LNCaP clone FGC (cell line): ENCODE measurements at regions not wholly inside any gene's neighbourhood (a gene's known extent, or its start where the extent isn't known, plus 50 kb on each side); places are given as distances from the start of the nearest gene placed in this dataset.

Experiments
- DNase-seq: peaks from one replicate; pipeline ENCODE4 v3.0.0-alpha.2; 2011; ENCODE audit warnings: low read depth
- H3K4me3 ChIP-seq: 2 replicates; pipeline ENCODE4 v1.5.1; 2011; ENCODE audit warnings: mild to moderate bottlenecking, low read depth, low read length, control low read depth
- TF ChIP-seq, protein P1 (sequence below): IDR thresholded peaks from 2 replicates; pipeline ENCODE4 v1.5.1; 2012; ENCODE audit warnings: mild to moderate bottlenecking; ENCODE audit not compliant: control insufficient read depth, insufficient read depth; ENCODE audit errors: extremely low read depth

DNA sequence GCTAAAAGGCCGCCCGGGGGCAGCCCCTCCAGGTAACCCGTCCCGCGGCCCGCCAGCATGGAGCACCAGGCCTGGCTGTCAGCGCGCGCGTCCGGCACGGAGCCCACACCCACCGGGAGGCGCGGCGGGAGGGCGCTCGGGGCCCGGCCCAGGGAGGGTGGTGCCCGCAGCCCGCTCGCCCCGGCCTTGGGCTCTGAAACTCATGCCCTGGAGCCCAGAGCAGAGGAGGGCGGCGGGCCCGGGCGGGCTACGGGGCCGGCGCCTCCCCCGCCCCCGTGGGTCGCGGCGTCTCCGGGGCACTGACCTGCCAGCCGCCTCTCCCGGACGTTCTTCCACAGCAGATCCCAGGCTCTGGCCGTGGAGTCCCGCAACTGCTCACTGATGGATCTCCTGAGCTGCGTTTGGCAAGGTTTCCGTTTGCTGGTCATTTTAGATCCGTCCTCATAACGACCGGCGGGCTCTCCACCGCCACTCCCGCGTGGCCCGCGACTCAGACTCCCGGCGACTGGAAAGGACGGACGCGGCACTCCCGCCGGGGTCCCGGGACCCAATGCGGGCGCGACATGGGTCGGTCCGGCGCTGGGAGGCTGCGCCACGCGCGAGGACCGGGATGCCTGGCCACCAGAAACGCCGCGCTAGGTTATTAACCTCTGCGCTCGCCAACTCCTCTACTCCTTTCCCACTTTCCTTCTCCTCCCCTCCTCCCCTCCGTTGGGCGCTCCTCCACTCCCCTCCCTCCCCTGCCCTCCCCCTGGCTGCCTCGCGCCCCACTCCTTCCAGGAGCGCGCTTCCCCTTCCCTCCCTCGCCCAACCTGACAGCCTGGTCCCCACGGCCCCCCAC is 64.7 kb upstream of the STARD13 start:
- no peak for DNase-seq
- peak overlapping the region; percentile 49 for H3K4me3 ChIP-seq
- TF ChIP-seq, protein P1, sequence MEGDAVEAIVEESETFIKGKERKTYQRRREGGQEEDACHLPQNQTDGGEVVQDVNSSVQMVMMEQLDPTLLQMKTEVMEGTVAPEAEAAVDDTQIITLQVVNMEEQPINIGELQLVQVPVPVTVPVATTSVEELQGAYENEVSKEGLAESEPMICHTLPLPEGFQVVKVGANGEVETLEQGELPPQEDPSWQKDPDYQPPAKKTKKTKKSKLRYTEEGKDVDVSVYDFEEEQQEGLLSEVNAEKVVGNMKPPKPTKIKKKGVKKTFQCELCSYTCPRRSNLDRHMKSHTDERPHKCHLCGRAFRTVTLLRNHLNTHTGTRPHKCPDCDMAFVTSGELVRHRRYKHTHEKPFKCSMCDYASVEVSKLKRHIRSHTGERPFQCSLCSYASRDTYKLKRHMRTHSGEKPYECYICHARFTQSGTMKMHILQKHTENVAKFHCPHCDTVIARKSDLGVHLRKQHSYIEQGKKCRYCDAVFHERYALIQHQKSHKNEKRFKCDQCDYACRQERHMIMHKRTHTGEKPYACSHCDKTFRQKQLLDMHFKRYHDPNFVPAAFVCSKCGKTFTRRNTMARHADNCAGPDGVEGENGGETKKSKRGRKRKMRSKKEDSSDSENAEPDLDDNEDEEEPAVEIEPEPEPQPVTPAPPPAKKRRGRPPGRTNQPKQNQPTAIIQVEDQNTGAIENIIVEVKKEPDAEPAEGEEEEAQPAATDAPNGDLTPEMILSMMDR: no peak

DNA sequence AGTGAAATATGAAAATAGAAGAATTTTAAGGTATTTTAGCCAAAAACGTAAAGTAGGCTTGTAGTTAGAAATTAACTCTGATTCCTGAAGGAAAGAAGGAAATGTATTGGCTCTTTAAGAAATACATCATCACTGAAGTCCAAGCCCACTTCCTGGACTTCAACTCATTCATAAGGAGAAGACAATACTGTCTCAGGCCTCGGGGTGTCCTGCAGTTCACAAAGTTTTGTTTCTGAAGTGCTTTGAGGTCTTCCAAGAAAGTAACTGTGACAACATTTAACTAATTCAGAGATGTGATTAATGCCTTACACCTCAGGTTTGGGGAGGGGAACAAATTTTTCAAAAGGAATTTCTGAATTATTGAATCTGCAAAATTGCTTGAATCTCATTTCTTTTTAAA is 65.8 kb upstream of the STARD13 start:
- no peak for DNase-seq
- H3K4me3 ChIP-seq: no peak overlapping the region
- TF ChIP-seq, protein P1: no peak

DNA sequence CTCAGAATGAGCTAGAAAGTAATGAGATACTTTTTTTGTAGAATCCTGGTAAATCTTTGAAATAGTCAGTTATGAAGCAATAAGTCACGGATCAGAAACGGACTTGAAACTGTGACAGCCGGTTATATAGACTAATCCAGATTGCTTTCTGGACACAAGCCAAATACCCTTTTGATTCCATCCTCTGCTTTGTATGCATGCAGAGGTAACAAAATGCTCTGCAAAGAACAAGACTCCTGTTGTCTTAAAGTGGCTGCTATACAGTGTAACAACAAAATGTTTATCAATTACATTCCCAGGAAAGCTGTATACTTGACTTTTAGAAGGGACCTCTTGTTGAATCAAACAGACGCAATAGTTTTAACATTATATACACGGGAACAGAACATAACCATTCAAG is 66.5 kb upstream of the STARD13 start:
- DNase-seq: no peak
- no peak overlapping the region for H3K4me3 ChIP-seq
- TF ChIP-seq, protein P1: no peak

- TF ChIP-seq, protein P1: no peak
- no peak for DNase-seq
These were observed 67.0 kb upstream of the STARD13 start for GRCh38 chr13:33352526-33352925.

GRCh38 chr13:33353210-33353609 is 67.7 kb upstream of the STARD13 start:
- no peak overlapping the region for H3K4me3 ChIP-seq
- DNase-seq: no peak
- TF ChIP-seq, protein P1: no peak

More at GRCh38 chr13:33352526-33352925, 67.0 kb upstream of the STARD13 start:
- no peak overlapping the region for H3K4me3 ChIP-seq

DNA sequence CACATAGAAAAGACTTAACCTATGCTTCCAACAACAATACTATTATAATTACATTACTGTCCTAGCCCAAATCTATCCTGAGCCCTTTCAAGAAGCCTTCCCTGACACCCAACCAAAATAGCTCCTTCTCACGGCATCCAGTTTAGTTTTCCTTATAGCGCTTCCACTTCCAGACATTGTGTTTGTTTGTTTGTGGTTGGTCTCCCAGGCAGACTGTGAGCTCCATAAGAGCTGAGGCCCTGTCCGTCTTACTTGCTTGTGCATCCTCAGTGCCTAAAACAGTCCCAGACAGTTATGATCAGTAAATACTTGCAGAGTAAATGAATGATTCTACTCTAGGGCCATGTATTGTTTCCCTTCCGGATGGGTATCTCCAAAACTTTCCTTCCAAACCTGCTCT is 68.1 kb upstream of the STARD13 start:
- no peak overlapping the region for H3K4me3 ChIP-seq
- TF ChIP-seq, protein P1: no peak
- no peak for DNase-seq
